Prostate gland (tissue), 2 donors: ENCODE measurements at regions not wholly inside any gene's neighbourhood (a gene's known extent, or its start where the extent isn't known, plus 50 kb on each side); places are given as distances from the start of the nearest gene placed in this dataset.

Experiments
- POLR2A ChIP-seq: fragments of 450-650 bp; IDR thresholded peaks from one replicate; pipeline ENCODE4 v1.6.1; 2016; ENCODE audit warnings: antibody characterized with exemption, mild to moderate bottlenecking
- POLR2AphosphoS5 ChIP-seq: sonication (generic); formaldehyde crosslinking; IDR thresholded peaks from one replicate; pipeline ENCODE4 v1.6.1; 2017; ENCODE audit warnings: antibody characterized with exemption
- TF ChIP-seq, protein P1 (sequence below), 4 experiments: fragments of 200-600 bp in 2 of 4; fragments of 450-650 bp in 2 of 4; sonication (generic) in 2 of 4; IDR thresholded peaks; 1 replicate in 3 of 4; 2 replicates in 1 of 4; pipeline ENCODE4 v1.5.1; 2016 to 2019; ENCODE audit warnings: antibody characterized with exemption in 4 of 4, mild to moderate bottlenecking in 2 of 4, moderate library complexity in 2 of 4

DNA sequence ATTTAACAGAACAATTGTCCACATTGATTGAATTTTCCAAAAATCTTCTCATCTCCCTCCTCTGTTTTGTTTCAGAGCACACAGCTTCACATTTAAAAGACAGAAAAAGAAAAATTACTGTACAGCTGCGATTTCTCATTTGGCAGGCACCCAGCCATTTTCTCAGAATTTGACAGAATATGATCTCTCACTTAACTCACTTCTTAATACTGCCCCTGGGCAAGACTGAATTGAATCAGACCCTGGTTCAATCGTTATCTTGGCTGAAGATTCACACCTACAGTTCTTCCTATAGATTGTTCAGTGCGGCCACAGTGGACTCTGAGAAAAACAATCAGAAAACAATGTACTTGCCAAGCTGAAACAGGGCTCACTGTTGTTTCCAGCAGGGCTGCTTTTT is 90.2 kb upstream of the LHCGR start:
- TF ChIP-seq, protein P1, sequence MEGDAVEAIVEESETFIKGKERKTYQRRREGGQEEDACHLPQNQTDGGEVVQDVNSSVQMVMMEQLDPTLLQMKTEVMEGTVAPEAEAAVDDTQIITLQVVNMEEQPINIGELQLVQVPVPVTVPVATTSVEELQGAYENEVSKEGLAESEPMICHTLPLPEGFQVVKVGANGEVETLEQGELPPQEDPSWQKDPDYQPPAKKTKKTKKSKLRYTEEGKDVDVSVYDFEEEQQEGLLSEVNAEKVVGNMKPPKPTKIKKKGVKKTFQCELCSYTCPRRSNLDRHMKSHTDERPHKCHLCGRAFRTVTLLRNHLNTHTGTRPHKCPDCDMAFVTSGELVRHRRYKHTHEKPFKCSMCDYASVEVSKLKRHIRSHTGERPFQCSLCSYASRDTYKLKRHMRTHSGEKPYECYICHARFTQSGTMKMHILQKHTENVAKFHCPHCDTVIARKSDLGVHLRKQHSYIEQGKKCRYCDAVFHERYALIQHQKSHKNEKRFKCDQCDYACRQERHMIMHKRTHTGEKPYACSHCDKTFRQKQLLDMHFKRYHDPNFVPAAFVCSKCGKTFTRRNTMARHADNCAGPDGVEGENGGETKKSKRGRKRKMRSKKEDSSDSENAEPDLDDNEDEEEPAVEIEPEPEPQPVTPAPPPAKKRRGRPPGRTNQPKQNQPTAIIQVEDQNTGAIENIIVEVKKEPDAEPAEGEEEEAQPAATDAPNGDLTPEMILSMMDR (IDR thresholded peaks at IDR 0.05): no peak
- TF ChIP-seq POLR2A (no peak), POLR2AphosphoS5 (no peak)
